Small intestine (tissue), 7 donors: ENCODE measurements at regions not wholly inside any gene's neighbourhood (a gene's known extent, or its start where the extent isn't known, plus 50 kb on each side); places are given as distances from the start of the nearest gene placed in this dataset.

Experiments used
- DNase-seq, 2 donors: peaks; one replicate each; pipeline versions ENCODE4 v3.0.0 to v3.0.0-alpha.2; 2013
- FAIRE-seq: peaks from 2 replicates; lab custom pipeline; 2012; peaks lifted over from hg19 to GRCh38; lab: Jason Lieb, UNC
- H3K27ac ChIP-seq, 3 donors: one replicate each; pipeline ENCODE4 v1.5.1; 2013; ENCODE audit warnings: low read length in 2 of 3, mild to moderate bottlenecking in 2 of 3, control low read depth in 1 of 3, inconsistent platforms in 1 of 3, low read depth in 1 of 3, moderate library complexity in 1 of 3
- H3K27me3 ChIP-seq, 3 donors: one replicate each; pipeline ENCODE4 v1.6.1; 2013; ENCODE audit warnings: low read length in 3 of 3, inconsistent platforms in 1 of 3; ENCODE audit not compliant: control insufficient read depth in 3 of 3, insufficient read depth in 3 of 3
- H3K36me3 ChIP-seq, 3 donors: one replicate each; pipeline ENCODE4 v1.6.1; 2013; ENCODE audit warnings: low read length in 3 of 3, inconsistent platforms in 1 of 3, low read depth in 1 of 3, mild to moderate bottlenecking in 1 of 3, moderate library complexity in 1 of 3; ENCODE audit not compliant: control insufficient read depth in 3 of 3, insufficient read depth in 2 of 3
- H3K4me1 ChIP-seq, 3 donors: one replicate each; pipeline ENCODE4 v1.6.1; 2013; ENCODE audit warnings: low read length in 2 of 3, inconsistent platforms in 1 of 3, low read depth in 1 of 3, mild to moderate bottlenecking in 1 of 3, moderate library complexity in 1 of 3; ENCODE audit not compliant: control insufficient read depth in 3 of 3, insufficient read depth in 2 of 3
- H3K4me3 ChIP-seq, 3 donors: one replicate each; pipeline ENCODE4 v1.5.1; 2013; ENCODE audit warnings: low read length in 3 of 3, control low read depth in 1 of 3, inconsistent platforms in 1 of 3, low read depth in 1 of 3, mild to moderate bottlenecking in 1 of 3, moderate library complexity in 1 of 3
- H3K9me3 ChIP-seq, 2 donors: one replicate each; pipeline ENCODE4 v1.6.1; 2013; ENCODE audit warnings: low read depth in 1 of 2, low read length in 1 of 2; ENCODE audit not compliant: control insufficient read depth in 2 of 2, insufficient read depth in 1 of 2
- WGBS, 3 donors: extraction: QIAGEN DNeasy Blood & Tissue Kit; methylation state at CpG; one replicate each; pipeline ENCODE4 v1.1.7; 2013; 5-methylcytosine and 5-hydroxymethylcytosine counted together
- donor health status: healthy with polysubstance abuse.
- donor health status: control.
- donor health status: control.
- donor health status: Bipolar disorder and iron deficiency.
- donor health status: healthy.

GRCh38 chr20:43379239-43379917, 78.3 kb upstream of the SRSF6 start:
- H3K27me3 ChIP-seq: no peaks in the 10 kb centered on the region
- FAIRE-seq: no peak
- 76 to 82% (median 81%) methylated on average over 4 of the region's 4 CpGs for WGBS, 3 donors

GRCh38 chr20:43376831-43377230, 80.9 kb upstream of the SRSF6 start:
- Histone ChIP-seq H3K27me3 (no peaks in the 10 kb centered on the region), H3K27ac (no peak overlapping the region), H3K4me3 (no peak overlapping the region), H3K9me3 (no peaks in the 10 kb centered on the region), H3K36me3 (no peaks in the 10 kb centered on the region), H3K4me1 (no peaks in the 10 kb centered on the region)
- no peak for FAIRE-seq
- WGBS, 3 donors: 70 to 84% (median 73%) methylated on average over 2 of the region's 2 CpGs
- no peak for DNase-seq

More at GRCh38 chr20:43379239-43379917, 78.3 kb upstream of the SRSF6 start:
- H3K4me3 ChIP-seq: no peak overlapping the region
- no peaks in the 10 kb centered on the region for H3K4me1 ChIP-seq
- DNase-seq: no peak
- no peaks in the 10 kb centered on the region for H3K36me3 ChIP-seq
- no peak overlapping the region for H3K27ac ChIP-seq
- H3K9me3 ChIP-seq: no peaks in the 10 kb centered on the region

DNA sequence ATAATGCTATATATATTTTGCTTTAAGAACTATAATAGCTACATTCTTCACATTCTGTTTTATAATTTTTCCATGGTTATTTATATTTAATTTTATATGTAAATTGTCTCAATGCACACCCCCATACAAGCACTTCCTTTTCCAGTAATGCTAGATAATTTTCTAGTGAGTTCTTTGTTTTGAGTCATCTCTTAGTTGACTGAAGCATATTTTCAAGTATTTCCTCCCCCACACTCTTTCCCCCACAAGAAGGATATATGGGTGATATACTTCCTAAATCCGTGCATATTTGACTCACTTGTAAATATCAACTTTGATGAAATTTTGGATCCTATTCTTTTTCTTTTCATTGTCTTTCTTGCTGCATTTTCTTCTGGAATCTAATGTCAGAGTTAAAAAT, 82.1 kb upstream of the SRSF6 start:
- no peaks in the 10 kb centered on the region for H3K9me3 ChIP-seq
- no peaks in the 10 kb centered on the region for H3K36me3 ChIP-seq
- no peaks in the 10 kb centered on the region for H3K4me1 ChIP-seq
- H3K27me3 ChIP-seq: no peaks in the 10 kb centered on the region
- H3K27ac ChIP-seq: no peak overlapping the region
- WGBS, 3 donors: 63 to 75% (median 67%) methylated on average over 1 of the region's 1 CpG
- no peak for DNase-seq
- no peak for FAIRE-seq
- H3K4me3 ChIP-seq: no peak overlapping the region

GRCh38 chr20:43372051-43372450, 85.6 kb upstream of the SRSF6 start:
- FAIRE-seq (no peak), DNase-seq (no peak)
- no peaks in the 10 kb centered on the region for H3K36me3 ChIP-seq
- WGBS, 3 donors: 56 to 79% (median 58%) methylated on average over 5 of the region's 5 CpGs
- H3K4me1 ChIP-seq: no peaks in the 10 kb centered on the region
- H3K27ac ChIP-seq: no peak overlapping the region
- H3K9me3 ChIP-seq: no peaks in the 10 kb centered on the region
- H3K4me3 ChIP-seq: no peak overlapping the region
- H3K27me3 ChIP-seq: no peaks in the 10 kb centered on the region

- Histone ChIP-seq H3K27ac (no peak overlapping the region), H3K4me1 (no peaks in the 10 kb centered on the region), H3K27me3 (no peaks in the 10 kb centered on the region), H3K4me3 (no peak overlapping the region), H3K9me3 (no peaks in the 10 kb centered on the region), H3K36me3 (no peaks in the 10 kb centered on the region)
- no peak for DNase-seq
- no peak for FAIRE-seq
- 38 to 45% (median 42%) methylated on average over 10 of the region's 10 CpGs for WGBS, 3 donors
Measured at GRCh38 chr20:43365691-43366090, 92.0 kb upstream of the SRSF6 start.

DNA sequence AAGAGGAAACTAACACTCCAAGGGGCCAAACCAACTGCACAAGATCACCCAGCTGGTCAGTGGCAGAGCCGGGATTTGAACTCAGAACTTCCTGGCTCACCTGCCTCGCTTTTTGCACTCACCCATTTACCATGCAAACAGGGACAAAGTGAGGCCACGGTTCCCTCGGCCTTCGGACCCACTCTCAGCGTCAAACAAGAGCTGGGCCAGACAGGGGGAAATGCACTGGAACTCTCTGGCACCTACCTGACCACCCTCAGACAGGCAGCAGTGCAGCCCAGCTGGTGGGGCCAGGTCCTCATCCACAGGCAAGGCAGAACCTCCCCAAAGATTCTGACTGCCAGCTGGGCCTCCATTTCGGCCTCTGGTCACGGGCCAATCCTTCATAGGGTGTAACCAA, 93.7 kb upstream of the SRSF6 start:
- H3K9me3 ChIP-seq: no peaks in the 10 kb centered on the region
- WGBS, 3 donors: 74 to 85% (median 82%) methylated on average over 8 of the region's 8 CpGs
- no peaks in the 10 kb centered on the region for H3K27me3 ChIP-seq
- FAIRE-seq (no peak), DNase-seq (no peak)
- no peak overlapping the region for H3K27ac ChIP-seq
- H3K4me3 ChIP-seq: no peak overlapping the region
- H3K4me1 ChIP-seq: no peaks in the 10 kb centered on the region
- no peaks in the 10 kb centered on the region for H3K36me3 ChIP-seq

DNA sequence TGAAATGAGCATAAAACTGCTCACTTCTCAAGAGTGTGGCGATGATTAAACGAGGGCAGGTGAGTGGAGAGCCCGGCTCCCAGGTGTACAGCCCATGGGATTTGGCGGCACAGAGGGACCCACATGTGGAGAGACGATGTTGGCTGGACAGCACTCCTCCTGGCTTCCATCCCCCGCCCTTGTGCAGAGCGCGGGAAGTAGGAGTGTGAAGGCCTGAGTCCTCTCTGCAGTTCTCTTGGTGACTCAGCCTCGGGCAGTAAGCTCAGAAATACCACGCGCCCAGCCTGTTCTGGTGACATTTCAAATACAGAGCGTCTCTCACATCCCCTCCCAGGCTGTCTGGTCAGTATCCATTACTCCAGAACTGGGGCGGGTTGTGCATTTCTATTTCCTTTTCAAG, 94.2 kb upstream of the SRSF6 start:
- WGBS, 3 donors: 83 to 84% (median 83%) methylated on average over 13 of the region's 13 CpGs
- FAIRE-seq (no peak), DNase-seq (no peak)
- H3K9me3 ChIP-seq: no peaks in the 10 kb centered on the region
- H3K4me3 ChIP-seq: no peak overlapping the region
- H3K4me1 ChIP-seq: no peaks in the 10 kb centered on the region
- no peak overlapping the region for H3K27ac ChIP-seq
- no peaks in the 10 kb centered on the region for H3K27me3 ChIP-seq
- no peaks in the 10 kb centered on the region for H3K36me3 ChIP-seq

- Histone ChIP-seq H3K9me3 (no peaks in the 10 kb centered on the region), H3K27ac (no peak overlapping the region), H3K27me3 (no peaks in the 10 kb centered on the region), H3K36me3 (no peaks in the 10 kb centered on the region), H3K4me3 (no peak overlapping the region), H3K4me1 (no peaks in the 10 kb centered on the region)
- 78 to 82% (median 81%) methylated on average over 4 of the region's 4 CpGs for WGBS, 3 donors
- no peak for FAIRE-seq
- no peak for DNase-seq
Measured at GRCh38 chr20:43361526-43361925, 96.2 kb upstream of the SRSF6 start.

GRCh38 chr20:43360016-43360415, 97.7 kb upstream of the SRSF6 start:
- DNase-seq (no peak), FAIRE-seq (no peak)
- no peaks in the 10 kb centered on the region for H3K9me3 ChIP-seq
- H3K36me3 ChIP-seq: no peaks in the 10 kb centered on the region
- WGBS, 3 donors: 78 to 86% (median 81%) methylated on average over 8 of the region's 8 CpGs
- H3K4me1 ChIP-seq: no peaks in the 10 kb centered on the region
- H3K4me3 ChIP-seq: no peak overlapping the region
- H3K27me3 ChIP-seq: no peaks in the 10 kb centered on the region
- H3K27ac ChIP-seq: no peak overlapping the region
